HepG2 (cell line): ENCODE measurements at regions not wholly inside any gene's neighbourhood (a gene's known extent, or its start where the extent isn't known, plus 50 kb on each side); places are given as distances from the start of the nearest gene placed in this dataset.

Experiments used
- KDM6A ChIP-seq: IDR thresholded peaks from 2 replicates; pipeline ENCODE4 v1.6.1; 2016; ENCODE audit warnings: low read depth
- KIAA2018 ChIP-seq: sonication (generic); formaldehyde crosslinking; IDR thresholded peaks from 2 replicates; pipeline ENCODE4 v1.5.0; 2020; ENCODE audit warnings: mild to moderate bottlenecking, missing genetic modification reagents, borderline replicate concordance
- ZNF280B ChIP-seq: sonication (generic); formaldehyde crosslinking; IDR thresholded peaks from 2 replicates; pipeline ENCODE4 v1.5.0; 2020; ENCODE audit warnings: missing genetic modification reagents, mild to moderate bottlenecking, borderline replicate concordance
- ZNF280D ChIP-seq: sonication (generic); formaldehyde crosslinking; IDR thresholded peaks from 2 replicates; pipeline ENCODE4 v1.5.1; 2020; ENCODE audit warnings: mild to moderate bottlenecking, missing genetic modification reagents
- ZNF768 ChIP-seq: sonication (generic); formaldehyde crosslinking; IDR thresholded peaks from 2 replicates; pipeline ENCODE4 v1.4.0; 2020; ENCODE audit warnings: missing genetic modification reagents

- TF ChIP-seq KIAA2018 (CRISPR knock-in tag), result no peak
- TF ChIP-seq KDM6A (CRISPR knock-in tag), result no peak
- TF ChIP-seq ZNF280D (CRISPR knock-in tag), result no peak
- no peak for TF ChIP-seq ZNF280B (CRISPR knock-in tag)
- TF ChIP-seq ZNF768 (CRISPR knock-in tag), result no peak
These were observed 283.8 kb downstream of the ALDH8A1 start (continued) for GRCh38 chr6:134666125-134666524.
